HG03442 (cell line): ENCODE measurements at regions not wholly inside any gene's neighbourhood (a gene's known extent, or its start where the extent isn't known, plus 50 kb on each side); places are given as distances from the start of the nearest gene placed in this dataset.
A peak's percentile ranks its signal among the peaks of the same experiment; 100 is the strongest.

Experiments used
- ATAC-seq: cut with Tn5 transposase; IDR thresholded peaks from one replicate; pipeline ENCODE4 v1.9.1; 2021; ENCODE audit warnings: mild to moderate bottlenecking, moderate library complexity; ENCODE audit not compliant: unreplicated experiment

DNA sequence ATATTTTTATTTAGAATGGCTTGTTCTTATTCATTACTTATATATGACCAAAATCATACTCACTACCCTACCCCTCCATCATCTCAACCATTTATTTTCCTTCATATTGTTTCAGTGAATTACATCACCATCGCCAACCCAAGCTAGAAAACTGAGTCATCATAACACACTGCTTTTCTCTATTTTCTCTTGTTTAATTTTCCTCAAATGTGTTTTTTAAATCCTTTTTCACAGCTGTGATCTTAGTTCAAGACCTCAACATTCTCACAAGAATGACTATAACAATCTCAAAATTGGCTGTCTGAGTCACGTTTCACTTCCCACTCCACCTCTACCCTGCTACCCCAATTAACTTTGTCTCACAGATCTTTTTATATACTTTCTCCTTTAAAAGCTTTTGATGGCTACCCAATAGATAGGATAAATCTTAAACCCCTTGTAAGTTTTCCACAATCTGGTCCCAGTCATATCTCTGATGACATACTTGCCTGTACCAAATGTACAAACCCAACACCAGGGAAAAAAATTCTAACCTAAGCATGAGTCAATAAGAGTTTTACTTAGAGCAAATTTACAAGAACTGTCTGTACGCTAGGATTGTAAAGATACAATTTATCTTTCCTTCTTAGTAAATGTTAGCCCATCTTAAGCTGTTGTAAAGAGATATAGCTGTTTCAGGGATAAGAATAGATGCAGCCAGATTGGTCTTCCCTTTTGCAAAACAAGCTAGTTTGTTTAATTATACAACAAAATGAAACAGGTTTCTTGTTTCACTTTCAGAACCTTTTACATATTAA lies 635.1 kb upstream of the SLC39A10 start:
- ATAC-seq: peak; percentile 73

DNA sequence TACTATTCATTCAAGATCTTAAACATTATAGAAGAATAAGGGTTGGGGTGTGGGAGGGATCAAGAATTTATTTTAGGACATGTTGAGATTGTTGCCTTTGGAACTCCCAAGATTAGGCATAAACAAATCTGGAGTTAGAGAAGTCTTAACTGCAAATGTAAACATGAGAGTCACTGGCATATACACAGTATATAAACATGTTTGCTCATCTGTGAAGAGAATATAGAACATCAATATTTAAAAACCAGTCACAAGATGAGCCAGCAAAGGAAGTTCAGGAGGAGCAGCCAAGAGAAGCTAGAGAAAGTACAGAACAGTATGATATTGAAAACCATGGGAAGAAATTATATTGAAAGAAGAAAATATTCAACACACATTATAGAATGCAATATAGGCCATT lies 638.6 kb upstream of the SLC39A10 start:
- no peak for ATAC-seq

DNA sequence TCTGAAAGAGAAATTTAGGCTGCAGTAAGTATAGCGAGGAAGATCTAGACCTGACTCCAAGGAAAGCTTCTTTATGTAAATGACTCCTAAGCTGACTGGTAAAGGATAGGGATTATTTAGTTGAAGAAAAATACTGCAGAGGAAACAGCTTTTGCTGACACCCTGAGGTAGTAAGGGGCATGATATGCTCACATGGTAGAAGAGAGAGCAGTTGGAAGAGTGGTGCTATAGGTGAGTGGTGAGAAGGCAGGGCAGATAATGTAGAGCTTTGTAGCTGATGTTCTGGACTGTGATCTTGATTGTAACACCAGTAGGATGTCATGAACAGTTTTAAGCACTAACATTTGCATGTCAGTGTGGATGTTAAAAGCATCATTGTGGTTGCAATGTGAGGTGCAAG lies 639.1 kb upstream of the SLC39A10 start:
- ATAC-seq: no peak

DNA sequence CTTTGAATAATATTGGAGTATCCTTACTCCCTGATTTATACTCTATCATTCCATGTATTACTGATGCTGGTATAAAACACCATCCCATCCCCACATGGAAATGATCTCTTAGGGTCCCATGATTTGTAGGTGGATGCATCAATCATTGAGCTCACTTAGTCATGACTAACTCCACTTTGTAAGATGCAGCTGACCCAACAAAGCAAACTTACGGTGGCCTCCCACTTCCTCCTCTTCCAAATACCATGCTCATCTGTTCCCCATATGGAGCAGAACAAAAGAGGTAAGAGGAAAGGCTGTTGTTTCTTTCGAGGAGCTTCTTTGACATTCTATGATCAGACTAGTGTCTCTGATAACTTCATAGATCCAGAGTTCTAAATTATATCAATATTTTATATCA lies 640.2 kb upstream of the SLC39A10 start:
- ATAC-seq: no peak

DNA sequence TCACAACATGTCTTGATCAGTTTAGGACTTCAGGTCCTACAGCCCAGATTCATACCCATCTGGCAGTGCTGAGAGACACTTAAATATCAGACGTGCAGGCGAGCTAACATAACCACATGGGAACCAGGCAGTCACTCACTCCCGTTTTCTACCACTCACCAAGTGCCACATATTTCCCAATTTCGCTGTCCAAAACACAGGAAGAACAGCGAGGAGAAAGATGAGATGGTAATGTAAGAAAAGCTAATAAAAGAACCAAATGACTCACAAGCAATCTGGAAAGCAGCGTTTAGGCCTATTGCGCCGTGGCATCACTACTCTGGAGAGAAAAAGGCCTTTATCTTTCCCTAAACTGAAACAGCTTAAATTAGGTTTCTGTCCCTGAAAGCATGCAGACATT lies 647.8 kb upstream of the SLC39A10 start:
- no peak for ATAC-seq

DNA sequence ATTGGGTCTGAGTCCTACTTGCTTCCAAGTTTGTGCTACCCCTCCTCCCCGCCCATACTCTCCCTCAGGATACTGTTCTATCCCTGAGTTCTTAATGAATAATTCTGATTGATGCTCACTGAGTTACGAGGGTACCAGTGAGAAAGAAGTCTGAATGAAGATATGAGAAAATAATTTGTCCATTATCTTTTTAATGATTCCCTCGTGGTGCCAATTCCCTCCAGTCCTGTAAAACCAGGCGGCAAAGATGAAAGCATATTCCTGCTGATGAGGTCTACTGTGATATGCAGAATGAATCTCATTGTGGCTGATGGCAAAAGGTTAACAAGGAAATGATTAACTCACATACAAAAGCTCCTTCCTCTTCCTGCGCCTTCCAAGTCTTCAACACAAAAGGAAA lies 650.2 kb upstream of the SLC39A10 start:
- no peak for ATAC-seq

DNA sequence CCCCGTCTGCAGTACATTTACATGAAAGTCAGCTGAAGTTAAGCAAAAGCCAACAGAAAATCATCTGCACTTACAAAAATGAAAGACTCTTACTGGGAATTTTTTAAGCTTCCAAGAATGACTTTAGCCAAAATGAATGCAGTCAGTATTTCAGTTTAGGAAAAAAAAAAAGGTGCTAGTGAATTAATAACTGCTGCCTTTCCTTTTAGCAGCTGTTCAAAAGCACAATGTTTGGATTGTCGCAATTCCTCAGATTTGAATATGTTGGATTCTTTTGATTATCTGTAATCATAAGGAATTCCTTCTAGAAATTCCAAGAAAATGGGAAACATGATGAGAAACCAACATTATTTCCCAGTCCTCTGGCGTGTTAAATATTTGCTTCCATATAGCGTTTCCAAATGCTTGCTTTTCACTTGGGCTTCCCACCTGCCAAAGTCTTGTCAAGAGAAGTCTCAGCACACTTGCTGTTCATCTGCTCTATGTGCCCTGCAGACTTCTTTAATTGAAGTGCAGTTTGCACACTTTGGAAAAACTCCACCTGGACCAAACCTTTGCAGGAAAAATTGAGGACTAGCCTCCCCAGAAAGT lies 653.0 kb upstream of the SLC39A10 start:
- ATAC-seq: no peak

DNA sequence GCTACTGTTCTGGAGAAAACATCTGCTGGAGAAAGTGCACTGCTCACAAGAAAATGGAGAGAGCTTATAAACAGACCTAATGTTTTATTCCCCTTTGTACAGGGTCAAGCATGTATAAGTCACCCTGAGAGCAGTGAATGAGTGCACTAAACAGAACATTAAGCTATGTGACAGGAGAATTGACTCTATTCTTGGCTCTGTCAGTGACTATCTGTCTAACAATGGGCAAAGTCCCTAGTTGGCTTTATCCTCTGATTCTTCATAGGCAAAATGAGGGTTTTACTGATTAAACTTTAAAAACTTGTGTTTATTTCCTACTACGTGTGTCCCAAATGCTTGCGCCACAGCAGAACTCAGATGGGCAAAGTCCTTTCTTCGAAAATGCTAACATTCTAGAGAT lies 655.1 kb upstream of the SLC39A10 start:
- ATAC-seq: no peak

DNA sequence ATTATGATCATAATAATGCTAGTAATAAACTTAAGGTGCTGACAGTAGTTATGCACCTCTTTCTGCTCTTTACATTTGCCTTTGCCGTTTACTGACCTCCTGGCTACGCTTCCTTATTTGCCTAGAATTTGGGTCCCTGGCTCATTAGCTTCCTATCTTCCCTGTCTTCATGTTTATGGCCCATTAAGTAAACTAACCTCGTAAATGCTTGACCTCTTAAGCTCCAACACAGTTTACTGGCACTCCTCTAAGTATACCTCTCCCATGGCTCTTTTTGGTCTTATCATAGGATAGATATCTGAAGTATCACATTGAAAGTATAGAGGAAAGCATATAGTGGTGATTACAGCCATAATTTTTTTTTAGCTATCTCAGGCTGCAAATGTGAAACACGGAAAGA lies 657.3 kb upstream of the SLC39A10 start:
- no peak for ATAC-seq

DNA sequence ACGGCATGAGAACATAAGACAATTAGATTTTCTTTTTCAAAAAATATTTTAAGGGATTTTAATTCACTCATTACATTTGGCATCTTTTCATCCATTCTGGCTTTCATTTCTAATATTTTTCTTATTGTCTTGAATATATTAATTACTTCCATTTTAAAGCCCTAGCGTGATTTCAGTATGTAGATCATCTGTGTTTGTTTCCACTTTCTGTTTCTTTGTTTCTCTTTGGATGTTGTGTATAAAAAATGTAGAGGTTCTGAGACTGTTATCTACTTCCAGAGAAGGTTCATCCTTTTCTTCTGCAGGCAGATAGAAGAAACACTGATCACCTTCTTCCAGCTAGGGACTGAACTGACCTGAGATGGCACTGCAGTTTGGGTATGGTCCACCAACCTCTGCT lies 664.4 kb upstream of the SLC39A10 start:
- ATAC-seq: no peak

DNA sequence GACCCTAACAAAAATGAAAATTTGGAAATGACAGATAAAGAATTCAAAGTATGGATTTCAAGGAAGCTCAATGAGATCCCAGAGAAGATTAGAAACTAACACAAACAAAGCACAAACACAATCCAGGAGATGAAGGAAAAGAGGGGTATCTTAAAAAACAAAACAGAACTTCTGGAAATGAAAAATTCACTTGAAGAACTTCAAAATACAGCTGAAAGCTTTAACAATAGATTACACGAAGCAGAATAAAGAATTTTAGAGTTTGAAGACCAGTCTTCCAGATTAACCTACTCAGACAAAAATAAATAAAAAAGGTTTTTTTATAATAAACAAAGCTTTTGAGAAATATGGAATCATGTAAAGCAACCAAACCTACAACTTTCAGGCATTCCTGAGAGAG lies 671.8 kb upstream of the SLC39A10 start:
- ATAC-seq: no peak

DNA sequence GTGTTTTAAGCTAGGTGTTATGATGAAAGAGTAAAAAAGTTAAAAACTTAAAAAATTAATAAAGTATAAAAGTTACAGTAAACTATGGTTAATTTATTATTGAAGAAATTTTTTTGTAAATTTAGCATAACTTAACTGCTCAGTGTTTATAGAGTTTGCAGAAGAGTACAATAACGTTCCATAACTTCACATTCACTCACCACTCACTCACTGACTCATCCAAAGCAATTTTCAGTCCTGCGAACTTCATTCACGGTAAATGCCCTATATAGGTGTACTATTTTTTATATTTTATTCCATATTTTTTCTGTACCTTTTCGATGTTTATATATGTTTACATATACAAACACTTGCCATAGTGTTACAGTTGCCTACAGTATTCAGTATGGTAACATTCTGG lies 694.8 kb upstream of the SLC39A10 start:
- no peak for ATAC-seq

DNA sequence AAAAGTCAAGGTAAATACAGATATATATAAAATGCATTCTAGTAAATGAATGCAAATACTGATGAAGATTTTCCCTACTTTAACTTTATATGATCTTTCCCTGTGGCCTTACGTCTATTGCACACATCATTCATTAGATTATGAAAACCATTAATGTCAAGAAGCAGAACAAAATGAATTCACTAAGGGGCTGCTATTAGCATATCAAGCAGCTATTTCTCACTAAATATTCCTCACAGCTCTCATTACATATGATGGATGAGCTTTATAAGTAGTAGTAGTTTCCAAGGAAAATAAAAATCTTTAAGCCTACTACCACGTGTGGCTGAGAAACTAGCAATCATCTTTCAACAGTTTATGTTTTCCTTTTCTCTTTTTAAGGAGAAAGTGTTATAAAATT lies 702.8 kb upstream of the SLC39A10 start:
- no peak for ATAC-seq

DNA sequence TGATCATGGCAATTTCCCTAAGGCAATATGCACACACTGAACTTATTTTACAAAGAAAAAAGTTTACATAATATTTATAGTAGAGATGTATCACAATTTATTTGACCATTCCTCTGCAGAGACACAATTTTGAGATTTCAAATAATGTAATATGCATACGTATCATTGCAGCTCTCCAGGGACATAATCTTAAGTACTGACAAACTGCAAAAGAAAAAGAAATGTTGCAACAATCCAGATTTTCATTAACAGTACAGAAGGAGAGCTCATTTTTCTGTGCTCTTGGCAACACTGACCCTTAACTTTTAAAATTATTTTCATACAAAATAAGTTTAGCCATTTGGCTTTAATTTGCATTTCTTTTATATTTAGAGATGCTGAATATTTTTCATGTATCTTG lies 710.2 kb upstream of the SLC39A10 start:
- no peak for ATAC-seq

DNA sequence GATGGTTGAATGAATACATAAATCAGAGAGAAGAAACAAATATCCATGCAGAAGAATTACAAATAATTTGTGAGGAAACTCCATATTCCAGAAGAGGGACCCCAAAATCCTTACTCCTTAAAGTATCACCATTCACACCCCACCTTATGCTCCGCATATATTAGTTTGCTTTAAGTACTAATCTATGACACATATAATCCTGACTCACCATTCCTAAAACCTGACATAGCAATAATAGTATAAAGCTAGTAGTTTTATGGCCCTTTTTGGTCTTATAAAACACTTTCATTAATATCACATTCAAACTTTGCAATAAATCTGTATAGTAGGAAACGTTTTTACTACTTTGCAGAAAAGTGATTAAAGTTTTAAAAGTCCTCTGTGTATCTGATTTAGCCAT lies 719.0 kb upstream of the SLC39A10 start:
- ATAC-seq: no peak

DNA sequence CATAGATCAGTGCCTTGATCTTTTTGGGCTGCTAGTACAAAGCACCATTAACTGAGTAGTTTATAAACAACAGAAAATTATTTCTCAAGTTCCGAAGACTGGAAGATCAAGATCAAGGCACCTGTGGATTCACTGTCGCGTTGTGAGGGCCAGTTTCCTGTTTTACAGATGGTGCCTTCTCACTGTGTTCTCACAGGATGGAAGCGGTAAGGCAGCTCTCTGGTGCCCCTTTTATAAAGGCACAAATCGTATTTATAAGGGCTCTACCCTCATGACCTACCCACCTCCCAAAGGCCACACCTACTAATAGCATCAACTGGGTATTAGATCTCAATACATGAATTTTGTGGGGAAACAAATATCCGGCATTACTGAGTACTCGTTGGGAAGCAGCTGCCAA lies 729.5 kb upstream of the SLC39A10 start:
- ATAC-seq: no peak

DNA sequence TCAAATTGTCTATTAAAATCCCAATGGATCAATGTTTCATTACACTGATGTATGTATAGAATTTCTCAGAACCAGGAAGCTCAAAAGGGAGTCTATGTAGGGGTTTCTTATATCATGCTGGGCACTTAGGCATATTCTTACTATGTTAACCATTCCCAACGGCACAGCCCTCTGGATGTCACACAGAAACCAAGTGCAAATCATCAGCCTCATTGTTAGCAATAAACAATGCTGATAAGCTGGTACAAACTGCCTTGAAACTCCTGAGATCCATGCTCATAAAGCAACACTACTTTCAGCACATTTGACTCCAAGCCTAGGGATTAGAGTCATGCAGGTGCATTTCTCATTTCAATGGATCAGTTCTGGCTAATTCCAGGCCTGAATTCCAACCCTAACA lies 730.2 kb upstream of the SLC39A10 start:
- no peak for ATAC-seq

DNA sequence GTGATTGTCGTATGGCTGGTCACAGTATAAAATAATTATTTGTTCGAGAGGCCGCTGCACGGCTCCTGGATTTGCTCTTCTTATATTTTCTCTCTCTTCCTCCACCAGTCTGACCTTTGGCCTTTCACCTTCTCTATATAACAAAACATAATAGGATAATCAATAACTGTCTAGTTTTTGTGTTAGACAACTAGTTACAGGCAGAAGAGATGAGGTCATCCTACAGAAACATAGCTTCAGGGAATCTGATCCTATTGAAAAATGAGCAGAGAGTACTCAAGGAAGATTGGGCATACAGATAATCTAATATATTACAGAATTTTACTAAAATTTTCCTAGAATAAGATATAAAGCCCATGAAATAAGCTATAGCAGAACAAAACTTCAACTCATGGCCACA lies 731.3 kb upstream of the SLC39A10 start:
- ATAC-seq: no peak

DNA sequence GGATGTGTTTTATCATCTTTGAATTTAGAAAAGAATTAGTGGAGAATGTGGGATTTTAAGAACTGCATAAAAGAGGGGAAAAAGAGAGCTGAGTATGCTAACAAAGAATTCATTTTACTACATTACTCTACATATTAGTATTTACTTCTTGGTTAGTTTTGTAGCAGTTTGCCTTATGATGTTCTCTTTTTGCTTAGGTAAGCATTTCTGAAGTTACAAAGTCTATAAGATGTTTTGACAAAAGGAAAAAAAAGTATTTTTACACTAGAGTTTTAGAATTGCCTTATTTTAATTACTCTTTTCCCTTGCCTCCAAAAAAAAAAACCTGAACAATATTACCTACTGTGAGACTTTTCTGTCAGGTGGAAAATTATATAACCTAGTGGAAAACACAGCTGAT lies 739.5 kb upstream of the SLC39A10 start:
- no peak for ATAC-seq

DNA sequence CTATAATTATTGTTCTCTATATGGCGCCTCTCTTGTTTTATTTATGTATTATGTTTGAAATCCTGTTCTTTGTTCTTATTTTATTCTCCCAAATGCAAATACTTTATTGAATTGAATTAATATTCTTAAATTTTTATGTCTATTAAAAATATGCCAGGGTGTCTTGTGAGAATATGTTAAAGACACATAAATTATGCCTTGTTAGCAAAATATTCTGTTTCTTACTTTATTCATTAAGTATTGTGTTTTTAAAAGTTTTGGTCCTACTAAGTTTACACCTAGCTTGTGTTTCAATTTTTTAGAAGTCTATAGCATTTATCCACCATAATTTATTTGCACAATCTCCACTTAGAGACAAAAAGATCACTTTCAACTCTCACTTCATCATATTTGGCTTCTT lies 741.5 kb upstream of the SLC39A10 start:
- no peak for ATAC-seq

DNA sequence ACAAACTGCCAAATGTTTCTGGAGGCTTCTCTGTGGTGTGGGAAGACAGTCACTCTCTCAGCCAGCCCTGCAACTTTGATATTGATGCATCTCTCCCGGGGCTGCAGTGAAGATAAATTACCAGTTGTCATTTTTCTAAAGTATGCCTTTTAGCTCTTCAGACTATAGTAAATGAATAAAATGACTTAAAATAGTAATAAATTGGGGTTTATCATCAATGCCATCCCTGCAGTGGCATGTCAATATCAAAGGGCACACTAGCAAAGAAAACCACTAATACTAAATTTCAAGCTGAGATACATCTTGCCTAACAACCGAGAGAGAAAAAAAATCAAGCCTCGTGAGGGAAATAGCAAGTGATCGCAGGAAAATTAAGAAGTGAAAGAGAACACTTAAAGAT lies 749.5 kb upstream of the SLC39A10 start:
- ATAC-seq: no peak

DNA sequence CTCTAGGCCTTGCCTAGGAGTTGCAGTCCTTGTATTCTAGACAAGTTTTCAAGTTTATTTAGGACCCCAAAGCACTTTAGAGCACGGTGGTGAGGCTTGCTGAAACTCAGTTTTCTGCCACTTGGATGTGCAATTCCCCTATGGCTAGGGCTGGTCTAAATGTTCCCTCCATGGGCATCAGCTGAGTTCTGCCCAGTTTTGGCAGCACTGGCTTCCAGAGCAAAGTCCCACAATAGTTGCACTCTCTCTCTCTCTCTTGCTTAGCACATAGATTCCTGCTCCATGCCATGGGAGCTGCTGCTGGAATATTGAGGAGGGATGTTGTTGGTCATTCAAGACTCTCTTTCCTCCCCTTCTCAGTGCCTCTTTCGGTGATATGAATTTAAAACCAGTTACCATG lies 760.2 kb upstream of the SLC39A10 start:
- no peak for ATAC-seq

DNA sequence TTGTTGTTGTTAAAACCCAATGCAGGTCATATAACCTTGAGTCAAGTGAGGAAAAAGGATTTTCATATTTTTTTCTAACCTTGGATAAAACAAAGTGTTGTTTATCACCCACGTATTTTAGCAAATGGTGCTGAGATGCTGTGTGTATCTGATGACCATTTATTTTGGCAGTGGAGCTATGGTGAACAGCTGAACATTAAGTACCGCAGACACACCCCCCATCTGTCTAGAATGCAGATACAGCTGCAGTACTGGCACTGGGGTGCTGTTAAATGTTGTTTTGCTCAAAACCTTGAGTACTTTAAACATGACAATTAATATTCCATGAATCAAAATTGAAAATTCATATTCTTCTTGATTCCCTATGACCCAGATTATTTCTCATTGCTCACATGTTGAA lies 773.3 kb upstream of the SLC39A10 start:
- no peak for ATAC-seq
